NCI-H2227 (cell line): ENCODE measurements at regions not wholly inside any gene's neighbourhood (a gene's known extent, or its start where the extent isn't known, plus 50 kb on each side); places are given as distances from the start of the nearest gene placed in this dataset.
"Not testable (repeated sequence)": the region's sequence is repeated elsewhere in the genome, so short reads cannot be mapped to it uniquely, and the experiment has no call there.

ENCODE experiments used
- DNase-seq: peaks from one replicate; lab custom pipeline; 2025; ENCODE audit not compliant: unreplicated experiment; lab: John Stamatoyannopoulos, UW

GRCh38 chr16:29186306-29187220 lies 201.7 kb downstream of the LAT start:
- DNase-seq, result not testable (repeated sequence)

GRCh38 chr16:29185872-29186271 lies 201.0 kb downstream of the LAT start:
- DNase-seq, result not testable (repeated sequence)

GRCh38 chr16:29184738-29185438 lies 200.0 kb downstream of the LAT start:
- DNase-seq, result not testable (repeated sequence)

- not testable (repeated sequence) for DNase-seq
These were observed 198.4 kb downstream of the LAT start for GRCh38 chr16:29182940-29183868.

- no peak for DNase-seq
These were observed 197.6 kb downstream of the LAT start for GRCh38 chr16:29182501-29182900.

GRCh38 chr16:29181921-29182411 lies 197.1 kb downstream of the LAT start:
- DNase-seq, result not testable (repeated sequence)

GRCh38 chr16:29181254-29181780 lies 196.5 kb downstream of the LAT start:
- not testable (repeated sequence) for DNase-seq

GRCh38 chr16:29180206-29180600 lies 195.4 kb downstream of the LAT start:
- DNase-seq, result not testable (repeated sequence)

GRCh38 chr16:29179401-29180205 lies 194.8 kb downstream of the LAT start:
- DNase-seq, result not testable (repeated sequence)

- not testable (repeated sequence) for DNase-seq
These were observed 193.3 kb downstream of the LAT start for GRCh38 chr16:29177888-29178726.

GRCh38 chr16:29177203-29177887 lies 192.5 kb downstream of the LAT start:
- not testable (repeated sequence) for DNase-seq

GRCh38 chr16:29176822-29177202 lies 192.0 kb downstream of the LAT start:
- not testable (repeated sequence) for DNase-seq

- DNase-seq, result not testable (repeated sequence)
These were observed 191.3 kb downstream of the LAT start for GRCh38 chr16:29176154-29176470.

- not testable (repeated sequence) for DNase-seq
These were observed 190.7 kb downstream of the LAT start for GRCh38 chr16:29175411-29176153.

GRCh38 chr16:29173371-29174305 lies 188.8 kb downstream of the LAT start:
- DNase-seq, result not testable (repeated sequence)

- not testable (repeated sequence) for DNase-seq
These were observed 187.4 kb downstream of the LAT start for GRCh38 chr16:29172098-29172724.
